HG02885 (cell line): ENCODE measurements at regions not wholly inside any gene's neighbourhood (a gene's known extent, or its start where the extent isn't known, plus 50 kb on each side); places are given as distances from the start of the nearest gene placed in this dataset.

Experiments used
- ATAC-seq: cut with Tn5 transposase; IDR thresholded peaks from one replicate; pipeline ENCODE4 v1.9.1; 2021; ENCODE audit warnings: mild to moderate bottlenecking; ENCODE audit not compliant: unreplicated experiment, poor library complexity

- ATAC-seq, result no peak
Measured at GRCh38 chr9:19516348-19516747, 107.5 kb downstream of the ACER2 start.

- no peak for ATAC-seq
Measured at GRCh38 chr9:19513671-19514275, 105.0 kb downstream of the ACER2 start.

- ATAC-seq, result no peak
Measured at GRCh38 chr9:19512103-19512832, 103.5 kb downstream of the ACER2 start.

GRCh38 chr9:19511694-19512093, 102.9 kb downstream of the ACER2 start:
- ATAC-seq, result no peak

GRCh38 chr9:19510907-19511306, 102.1 kb downstream of the ACER2 start:
- no peak for ATAC-seq
